ENCODE measurements at regions not wholly inside any gene's neighbourhood (a gene's known extent, or its start where the extent isn't known, plus 50 kb on each side); places are given as distances from the start of the nearest gene placed in this dataset.
"Not testable (repeated sequence)": the region's sequence is repeated elsewhere in the genome, so short reads cannot be mapped to it uniquely, and the experiment has no call there.

DNA sequence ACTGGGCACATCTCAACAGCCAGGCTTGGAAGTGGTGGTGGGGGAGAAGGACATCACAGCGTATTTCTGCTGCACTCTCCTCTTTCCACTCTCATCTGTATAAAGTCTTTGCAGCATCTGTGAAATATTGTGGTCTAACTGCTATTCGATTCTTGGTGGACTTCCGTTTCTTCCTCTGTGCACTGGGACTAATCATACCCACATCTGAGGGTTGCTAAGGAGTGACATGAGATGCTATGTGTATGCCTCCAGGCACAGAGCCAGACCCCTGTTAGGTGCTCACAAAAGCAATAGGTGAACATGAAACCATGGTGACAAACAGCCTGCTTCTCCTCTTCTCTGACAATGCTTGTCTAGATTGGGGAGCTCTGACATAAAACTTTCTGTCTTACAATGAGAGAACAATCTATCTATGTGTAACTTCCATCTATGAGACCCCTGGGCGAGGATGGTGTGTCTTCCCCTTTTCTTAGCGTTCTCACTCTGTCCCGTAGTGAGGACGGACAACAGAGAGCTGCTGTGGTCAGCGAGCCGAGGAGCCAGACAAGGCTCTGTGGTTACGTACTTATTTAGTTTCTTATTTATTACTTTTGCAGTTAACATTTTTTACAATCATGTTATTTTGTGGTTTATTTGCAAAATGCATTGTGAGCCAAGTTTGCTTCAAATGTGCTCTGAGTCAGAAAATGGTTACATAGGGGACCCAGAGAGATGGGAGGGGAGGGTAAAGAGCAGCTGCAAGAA lies 196.7 kb upstream of the TPRG1 start:
- no peak for DNase-seq (ENCODE audit: low read depth)

- no peak for DNase-seq (ENCODE audit: low read depth)
These were observed 196.0 kb upstream of the TPRG1 start for GRCh38 chr3:188975600-188976314.

- DNase-seq (ENCODE audit: low read depth): no peak
These were observed 195.4 kb upstream of the TPRG1 start for GRCh38 chr3:188976407-188976806.

GRCh38 chr3:188978421-188979171 lies 193.2 kb upstream of the TPRG1 start:
- no peak for DNase-seq (ENCODE audit: low read depth)

GRCh38 chr3:188979248-188979647 lies 192.5 kb upstream of the TPRG1 start:
- no peak for DNase-seq (ENCODE audit: low read depth)

- DNase-seq (ENCODE audit: low read depth): no peak
These were observed 192.0 kb upstream of the TPRG1 start for GRCh38 chr3:188979669-188980310.

DNA sequence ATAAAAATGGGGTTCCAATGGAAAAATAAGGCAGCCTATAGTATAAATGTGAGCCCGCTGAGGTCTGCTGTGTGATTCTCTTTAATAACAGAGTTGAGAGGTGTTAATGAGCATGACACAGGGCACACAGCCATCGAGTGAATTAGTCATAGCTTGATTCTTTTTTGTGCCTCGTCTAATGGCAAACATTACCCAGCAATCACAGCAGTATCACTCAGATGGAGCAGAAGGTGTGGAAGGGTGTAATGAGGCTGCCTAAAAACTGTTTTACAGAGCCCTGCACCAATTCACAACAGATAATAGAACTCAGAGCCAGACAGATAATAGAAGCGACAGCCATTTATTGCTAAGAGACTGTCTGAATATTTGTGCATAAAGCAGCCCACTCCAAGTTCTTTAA lies 178.6 kb upstream of the TPRG1 start:
- no peak for DNase-seq (ENCODE audit: low read depth)

GRCh38 chr3:189001559-189001958 lies 170.2 kb upstream of the TPRG1 start:
- peak; percentile 69 for DNase-seq (ENCODE audit: low read depth)

GRCh38 chr3:189003410-189003809 lies 168.4 kb upstream of the TPRG1 start:
- DNase-seq (ENCODE audit: low read depth): no peak

DNA sequence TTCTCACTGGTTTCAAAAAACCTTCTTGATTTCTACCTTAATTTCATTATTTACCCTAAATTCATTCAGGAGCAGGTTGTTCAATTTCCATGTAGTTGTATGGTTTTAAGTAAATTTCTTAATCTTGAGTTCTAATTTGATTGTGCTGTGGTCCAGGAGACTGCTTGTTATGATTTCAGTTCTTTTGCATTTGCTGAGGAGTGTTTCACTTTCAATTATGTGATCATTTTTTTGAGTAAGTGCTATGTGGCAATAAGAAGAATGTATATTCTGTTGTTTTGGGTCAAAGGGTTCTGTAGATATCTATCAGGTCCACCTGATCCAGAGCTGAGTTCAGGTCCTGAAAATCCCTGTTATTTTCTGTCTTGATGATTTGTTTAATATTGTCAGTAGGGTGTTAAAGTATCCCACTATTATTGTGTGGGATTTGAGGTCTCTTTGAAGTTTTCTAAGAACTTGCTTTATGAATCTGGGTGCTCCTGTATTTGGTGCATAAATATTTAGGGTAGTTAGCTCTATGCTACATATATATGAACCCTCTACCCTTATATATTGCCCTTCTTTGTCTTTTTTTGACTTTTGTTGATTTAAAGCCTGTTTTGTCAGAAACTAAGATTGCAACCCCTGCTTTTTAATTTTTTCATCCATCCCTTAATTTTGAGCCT lies 158.4 kb upstream of the TPRG1 start:
- DNase-seq (ENCODE audit: low read depth): no peak

- no peak for DNase-seq (ENCODE audit: low read depth)
These were observed 157.2 kb upstream of the TPRG1 start for GRCh38 chr3:189014526-189014925.

GRCh38 chr3:189022576-189023466 lies 148.9 kb upstream of the TPRG1 start:
- not testable (repeated sequence) for DNase-seq (ENCODE audit: low read depth)

DNA sequence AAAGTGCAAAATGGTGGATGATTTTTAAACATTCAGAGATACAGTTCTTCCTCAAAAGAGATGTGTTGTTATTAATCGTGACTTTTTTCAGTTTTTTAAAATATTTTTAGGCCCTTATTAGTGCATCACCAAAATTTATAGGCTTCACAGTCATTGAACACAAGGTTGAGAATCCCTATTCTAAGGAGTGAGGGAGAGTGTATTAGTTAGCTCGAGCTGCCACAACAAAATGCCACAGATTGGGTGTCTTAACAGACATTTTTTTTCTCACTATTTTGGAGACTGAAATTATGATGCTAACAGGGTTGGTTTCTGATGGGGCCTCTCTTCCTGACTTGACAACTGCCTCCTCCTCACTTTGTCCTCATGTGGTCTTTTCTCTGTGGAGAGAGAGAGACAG lies 145.9 kb upstream of the TPRG1 start:
- DNase-seq (ENCODE audit: low read depth): no peak

- no peak for DNase-seq (ENCODE audit: low read depth)
These were observed 144.1 kb upstream of the TPRG1 start for GRCh38 chr3:189027626-189028155.

GRCh38 chr3:189038773-189039745 lies 132.7 kb upstream of the TPRG1 start:
- no peak for DNase-seq (ENCODE audit: low read depth)

DNA sequence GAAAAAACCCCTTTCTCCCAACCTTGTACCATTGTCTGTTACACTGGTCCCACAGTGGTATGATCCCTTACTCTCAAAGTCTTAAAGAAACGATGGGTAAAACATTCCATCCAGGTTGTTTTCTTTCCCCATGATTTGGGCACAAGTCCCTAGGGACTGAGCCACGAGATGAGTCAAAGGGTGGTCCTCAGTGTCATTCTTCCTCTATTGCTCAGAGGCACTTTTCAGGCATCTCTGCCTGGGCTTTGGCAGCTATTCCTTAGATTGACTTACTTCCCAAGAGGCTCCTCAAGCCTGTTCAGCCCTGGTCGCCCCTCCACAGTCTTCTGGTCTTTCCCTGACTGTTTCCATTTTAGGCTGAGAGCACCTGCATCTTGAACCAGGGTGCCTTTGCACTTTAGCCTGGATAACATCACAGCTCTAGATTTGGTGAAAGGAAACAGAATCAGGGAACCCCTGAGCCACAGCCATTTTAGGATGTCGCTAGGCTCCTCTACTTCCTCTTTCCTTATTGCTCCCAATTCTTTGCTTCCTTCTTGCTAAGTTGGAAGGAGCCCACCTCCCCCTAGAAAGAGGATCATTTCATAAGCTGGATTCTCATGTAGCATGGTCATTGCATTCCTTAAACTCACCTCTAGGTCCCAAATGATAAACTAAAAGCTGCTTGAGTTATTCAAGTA lies 131.0 kb upstream of the TPRG1 start:
- no peak for DNase-seq (ENCODE audit: low read depth)

- peak; percentile 19 for DNase-seq (ENCODE audit: low read depth)
These were observed 130.2 kb upstream of the TPRG1 start for GRCh38 chr3:189041482-189042090.

- no peak for DNase-seq (ENCODE audit: low read depth)
These were observed 128.9 kb upstream of the TPRG1 start for GRCh38 chr3:189042832-189043231.

Data from non-pigmented ciliary epithelial cell (primary cell).